ENCODE measurements at regions not wholly inside any gene's neighbourhood (a gene's known extent, or its start where the extent isn't known, plus 50 kb on each side); places are given as distances from the start of the nearest gene placed in this dataset.

GRCh38 chr1:187619175-187619574, 790.4 kb downstream of the PLA2G4A start:
- Histone ChIP-seq H3K27me3 (ENCODE audit: insufficient read depth, low read depth, low read length) (no peaks in the 10 kb centered on the region), H3K9me3 (ENCODE audit: low read length) (no peaks in the 10 kb centered on the region), H3K9me2 (ENCODE audit: insufficient read depth, low read length) (no peaks in the 10 kb centered on the region), H3K4me3 (ENCODE audit: low read length) (no peak overlapping the region), H3K79me2 (replicated peaks; ENCODE audit: insufficient read depth, low read length) (no peaks in the 10 kb centered on the region), H2AFZ (ENCODE audit: low read depth, low read length) (no peak overlapping the region), H3K9ac (ENCODE audit: low read length) (no peak overlapping the region), H3K27ac (ENCODE audit: low read length) (no peak overlapping the region), H3K4me2 (ENCODE audit: low read length) (no peak overlapping the region), H4K20me1 (ENCODE audit: insufficient read depth) (no peaks in the 10 kb centered on the region), H3K36me3 (ENCODE audit: insufficient read depth, low read length) (no peaks in the 10 kb centered on the region), H3F3A (ENCODE audit: insufficient read depth, low read length, poor library complexity, severe bottlenecking) (no peaks in the 10 kb centered on the region)
- no peak for TF ChIP-seq POLR2AphosphoS5 (IDR thresholded peaks at IDR 0.05)
- no peak for TF ChIP-seq MXI1 (conservative IDR thresholded peaks at IDR 0.05; ENCODE audit: poor library complexity, severe bottlenecking)
- TF ChIP-seq TAF1 (IDR thresholded peaks at IDR 0.05; ENCODE audit: low read depth), result no peak

GRCh38 chr1:187621951-187622350, 793.2 kb downstream of the PLA2G4A start:
- no peak for TF ChIP-seq EZH2 (IDR thresholded peaks at IDR 0.05; ENCODE audit: borderline replicate concordance, insufficient read depth, low read length, poor library complexity, severe bottlenecking)
- TF ChIP-seq MXI1 (conservative IDR thresholded peaks at IDR 0.05; ENCODE audit: poor library complexity, severe bottlenecking), result no peak
- no peak for TF ChIP-seq EP300 (conservative IDR thresholded peaks at IDR 0.05; ENCODE audit: poor library complexity, severe bottlenecking)
- no peak for TF ChIP-seq CTCF (IDR thresholded peaks at IDR 0.05; ENCODE audit: poor library complexity, severe bottlenecking)
- no peaks in the 10 kb centered on the region for H3F3A ChIP-seq (ENCODE audit: insufficient read depth, low read length, poor library complexity, severe bottlenecking)
- no peak overlapping the region for H3K4me2 ChIP-seq (ENCODE audit: low read length)
- no peaks in the 10 kb centered on the region for H4K20me1 ChIP-seq (ENCODE audit: insufficient read depth)
- H3K27me3 ChIP-seq (ENCODE audit: insufficient read depth, low read depth, low read length), result no peaks in the 10 kb centered on the region
- H3K9me3 ChIP-seq (ENCODE audit: low read length), result no peaks in the 10 kb centered on the region
- H3K9me2 ChIP-seq (ENCODE audit: insufficient read depth, low read length), result no peaks in the 10 kb centered on the region
- no peak overlapping the region for H2AFZ ChIP-seq (ENCODE audit: low read depth, low read length)
- no peak overlapping the region for H3K4me3 ChIP-seq (ENCODE audit: low read length)
- no peaks in the 10 kb centered on the region for H3K36me3 ChIP-seq (ENCODE audit: insufficient read depth, low read length)
- H3K9ac ChIP-seq (ENCODE audit: low read length), result no peak overlapping the region
- no peak overlapping the region for H3K27ac ChIP-seq (ENCODE audit: low read length)
- H3K79me2 ChIP-seq (replicated peaks; ENCODE audit: insufficient read depth, low read length), result no peaks in the 10 kb centered on the region

GRCh38 chr1:187622545-187622944, 793.8 kb downstream of the PLA2G4A start:
- no peaks in the 10 kb centered on the region for H3F3A ChIP-seq (ENCODE audit: insufficient read depth, low read length, poor library complexity, severe bottlenecking)
- H4K20me1 ChIP-seq (ENCODE audit: insufficient read depth), result no peaks in the 10 kb centered on the region
- no peaks in the 10 kb centered on the region for H3K9me3 ChIP-seq (ENCODE audit: low read length)
- no peak overlapping the region for H3K27ac ChIP-seq (ENCODE audit: low read length)
- no peak for TF ChIP-seq EP300 (conservative IDR thresholded peaks at IDR 0.05; ENCODE audit: poor library complexity, severe bottlenecking)
- no peak for TF ChIP-seq TAF1 (IDR thresholded peaks at IDR 0.05; ENCODE audit: low read depth)
- TF ChIP-seq REST (IDR thresholded peaks at IDR 0.05; ENCODE audit: borderline replicate concordance), result no peak
- TF ChIP-seq RAD21 (conservative IDR thresholded peaks at IDR 0.05), result no peak
- TF ChIP-seq MXI1 (conservative IDR thresholded peaks at IDR 0.05; ENCODE audit: poor library complexity, severe bottlenecking), result no peak
- no peak for TF ChIP-seq SMC3 (conservative IDR thresholded peaks at IDR 0.05; ENCODE audit: poor library complexity)
- no peak for TF ChIP-seq CTCF (IDR thresholded peaks at IDR 0.05; ENCODE audit: poor library complexity, severe bottlenecking)
- no peak for TF ChIP-seq EZH2 (IDR thresholded peaks at IDR 0.05; ENCODE audit: borderline replicate concordance, insufficient read depth, low read length, poor library complexity, severe bottlenecking)
- TF ChIP-seq POLR2AphosphoS5 (IDR thresholded peaks at IDR 0.05), result no peak
- H3K27me3 ChIP-seq (ENCODE audit: insufficient read depth, low read depth, low read length), result no peaks in the 10 kb centered on the region
- H2AFZ ChIP-seq (ENCODE audit: low read depth, low read length), result no peak overlapping the region
- no peak overlapping the region for H3K4me3 ChIP-seq (ENCODE audit: low read length)
- H3K36me3 ChIP-seq (ENCODE audit: insufficient read depth, low read length), result no peaks in the 10 kb centered on the region
- no peak overlapping the region for H3K4me2 ChIP-seq (ENCODE audit: low read length)
- no peak overlapping the region for H3K9ac ChIP-seq (ENCODE audit: low read length)
- no peaks in the 10 kb centered on the region for H3K9me2 ChIP-seq (ENCODE audit: insufficient read depth, low read length)
- H3K79me2 ChIP-seq (replicated peaks; ENCODE audit: insufficient read depth, low read length), result no peaks in the 10 kb centered on the region
